Chondrocyte (in vitro differentiated cells): ENCODE measurements at regions not wholly inside any gene's neighbourhood (a gene's known extent, or its start where the extent isn't known, plus 50 kb on each side); places are given as distances from the start of the nearest gene placed in this dataset.
"Not testable (repeated sequence)": the region's sequence is repeated elsewhere in the genome, so short reads cannot be mapped to it uniquely, and the experiment has no call there.

Experiments used
- DNase-seq: peaks from one replicate; pipeline ENCODE4 v3.0.0; 2021; ENCODE audit warnings: mixed read lengths, low spot score
- H3K27ac Mint-ChIP-seq: one replicate; pipeline ENCODE4 v1.8.0; 2021; ENCODE audit warnings: mild to moderate bottlenecking, moderate library complexity, mixed read lengths; ENCODE audit not compliant: unreplicated experiment
- H3K27me3 Mint-ChIP-seq: 2 replicates; pipeline ENCODE4 v1.8.0; 2021; ENCODE audit warnings: low read depth, mixed read lengths
- H3K36me3 Mint-ChIP-seq: 2 replicates; pipeline ENCODE4 v1.8.0; 2021; ENCODE audit warnings: low read depth, mixed read lengths
- H3K4me1 Mint-ChIP-seq: 2 replicates; pipeline ENCODE4 v1.8.0; 2021; ENCODE audit warnings: low read depth, mild to moderate bottlenecking, mixed read lengths
- H3K4me3 Mint-ChIP-seq: one replicate; pipeline ENCODE4 v1.8.0; 2021; ENCODE audit warnings: mild to moderate bottlenecking, moderate library complexity, mixed read lengths; ENCODE audit not compliant: unreplicated experiment
- H3K9me3 Mint-ChIP-seq: 2 replicates; pipeline ENCODE4 v1.8.0; 2021; ENCODE audit warnings: low read depth, mixed read lengths
- TF ChIP-seq, protein P1 (sequence below): fragments of 200-600 bp; sonication (generic); IDR thresholded peaks from 2 replicates; pipeline ENCODE4 v1.5.0; 2021; ENCODE audit warnings: antibody characterized with exemption, mild to moderate bottlenecking, moderate library complexity

DNA sequence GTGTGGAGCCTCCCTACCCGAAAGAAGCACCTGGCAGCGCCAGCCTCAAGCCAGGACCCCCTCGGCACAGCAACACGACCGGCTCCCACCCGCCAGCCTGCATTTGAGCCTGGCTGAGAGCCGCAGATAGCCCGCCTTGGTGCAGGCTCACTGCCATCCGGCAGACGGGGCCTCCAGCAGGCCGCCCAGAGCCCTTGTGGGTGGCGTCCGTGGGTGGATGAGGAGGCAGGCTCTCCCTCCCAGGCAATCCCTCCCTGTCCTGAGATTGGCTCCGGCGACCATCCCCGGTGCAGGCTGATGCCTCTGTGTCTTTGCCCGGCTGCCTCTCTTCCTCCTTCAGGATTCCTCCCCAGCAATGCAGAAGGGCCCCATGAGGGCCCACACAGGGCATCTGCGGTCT is 1527.9 kb downstream of the BRD1 start:
- Mint-ChIP-seq H3K9me3 (no peaks in the 10 kb centered on the region), H3K27ac (no peak overlapping the region), H3K27me3 (peaks cover 23% of the 10 kb centered on the region), H3K36me3 (no peaks in the 10 kb centered on the region), H3K4me3 (no peak overlapping the region), H3K4me1 (no peaks in the 10 kb centered on the region)
- no peak for DNase-seq
- TF ChIP-seq, protein P1, sequence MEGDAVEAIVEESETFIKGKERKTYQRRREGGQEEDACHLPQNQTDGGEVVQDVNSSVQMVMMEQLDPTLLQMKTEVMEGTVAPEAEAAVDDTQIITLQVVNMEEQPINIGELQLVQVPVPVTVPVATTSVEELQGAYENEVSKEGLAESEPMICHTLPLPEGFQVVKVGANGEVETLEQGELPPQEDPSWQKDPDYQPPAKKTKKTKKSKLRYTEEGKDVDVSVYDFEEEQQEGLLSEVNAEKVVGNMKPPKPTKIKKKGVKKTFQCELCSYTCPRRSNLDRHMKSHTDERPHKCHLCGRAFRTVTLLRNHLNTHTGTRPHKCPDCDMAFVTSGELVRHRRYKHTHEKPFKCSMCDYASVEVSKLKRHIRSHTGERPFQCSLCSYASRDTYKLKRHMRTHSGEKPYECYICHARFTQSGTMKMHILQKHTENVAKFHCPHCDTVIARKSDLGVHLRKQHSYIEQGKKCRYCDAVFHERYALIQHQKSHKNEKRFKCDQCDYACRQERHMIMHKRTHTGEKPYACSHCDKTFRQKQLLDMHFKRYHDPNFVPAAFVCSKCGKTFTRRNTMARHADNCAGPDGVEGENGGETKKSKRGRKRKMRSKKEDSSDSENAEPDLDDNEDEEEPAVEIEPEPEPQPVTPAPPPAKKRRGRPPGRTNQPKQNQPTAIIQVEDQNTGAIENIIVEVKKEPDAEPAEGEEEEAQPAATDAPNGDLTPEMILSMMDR: no peak

DNA sequence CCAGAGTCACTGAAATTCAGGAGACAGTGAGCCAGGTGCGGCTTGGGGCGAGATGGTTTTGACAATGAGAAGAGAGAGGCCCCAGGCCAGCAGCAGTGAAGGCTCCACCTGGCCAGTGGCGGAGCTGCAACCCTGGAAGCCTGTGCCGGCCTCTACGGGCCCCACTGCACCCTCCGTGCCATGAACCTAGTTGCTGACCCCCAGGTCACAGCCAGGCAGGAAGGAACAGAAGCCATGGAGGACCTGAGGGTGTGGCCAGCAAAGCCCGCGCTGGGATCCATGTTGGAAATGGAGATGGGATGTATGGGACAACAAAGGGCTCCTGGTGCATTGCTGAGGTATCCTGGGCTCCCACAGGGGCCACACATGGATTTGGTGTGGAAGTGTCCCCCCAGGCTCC is 1528.5 kb downstream of the BRD1 start:
- H3K36me3 Mint-ChIP-seq: no peaks in the 10 kb centered on the region
- no peaks in the 10 kb centered on the region for H3K9me3 Mint-ChIP-seq
- TF ChIP-seq, protein P1: no peak
- no peak overlapping the region for H3K27ac Mint-ChIP-seq
- DNase-seq: no peak
- H3K4me1 Mint-ChIP-seq: no peaks in the 10 kb centered on the region
- peaks cover 24% of the 10 kb centered on the region for H3K27me3 Mint-ChIP-seq
- no peak overlapping the region for H3K4me3 Mint-ChIP-seq

DNA sequence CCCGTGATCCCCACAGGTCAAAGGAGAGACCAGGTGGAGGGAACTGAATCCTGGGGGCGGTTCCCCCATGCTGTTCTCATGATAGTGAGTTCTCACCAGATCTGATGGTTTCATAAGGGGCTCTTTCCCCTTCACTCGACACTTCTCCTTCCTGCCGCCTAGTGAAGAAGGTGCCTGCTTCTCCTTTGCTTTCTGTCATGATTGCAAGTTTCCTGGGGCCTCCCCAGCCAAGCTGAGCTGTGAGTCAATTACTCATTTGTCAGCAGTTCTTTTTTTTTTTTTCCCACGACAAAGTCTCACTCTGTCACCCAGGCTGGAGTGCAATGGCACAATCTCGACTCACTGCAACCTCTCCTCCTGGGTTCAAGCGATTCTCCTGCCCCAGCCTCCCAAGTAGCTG is 1530.4 kb downstream of the BRD1 start:
- TF ChIP-seq, protein P1: no peak
- peaks cover 25% of the 10 kb centered on the region for H3K27me3 Mint-ChIP-seq
- no peak overlapping the region for H3K27ac Mint-ChIP-seq

DNA sequence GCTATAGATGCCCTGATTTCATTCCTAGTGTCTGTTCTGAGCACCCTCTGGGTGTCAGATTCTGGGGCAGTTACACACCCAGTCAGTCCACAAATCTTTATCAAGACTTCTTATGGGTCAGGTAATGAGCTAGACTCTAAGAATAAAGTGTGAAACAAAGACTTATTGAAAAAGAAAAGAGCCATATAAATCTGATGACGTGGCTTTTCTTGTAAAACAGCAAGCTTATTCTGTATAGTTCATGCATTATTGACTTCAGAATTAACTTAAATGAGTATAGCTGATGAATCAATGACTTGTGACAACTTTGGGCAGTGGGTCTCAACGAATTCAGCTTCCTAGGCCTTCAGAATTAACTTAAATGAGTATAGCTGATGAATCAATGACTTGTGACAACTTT is 1527.5 kb downstream of the TBC1D22A start:
- DNase-seq, H3K4me3 Mint-ChIP-seq, H3K4me1 Mint-ChIP-seq, H3K27ac Mint-ChIP-seq, H3K36me3 Mint-ChIP-seq: not testable (repeated sequence)
- Mint-ChIP-seq H3K27me3 (peaks cover 25% of the 10 kb centered on the region), H3K9me3 (peaks cover 13% of the 10 kb centered on the region)

More for the DNA sequence above, 1530.4 kb downstream of the BRD1 start:
- Mint-ChIP-seq H3K4me3 (no peak overlapping the region), H3K4me1 (no peaks in the 10 kb centered on the region), H3K36me3 (no peaks in the 10 kb centered on the region), H3K9me3 (peaks cover 4% of the 10 kb centered on the region)
- DNase-seq: no peak

DNA sequence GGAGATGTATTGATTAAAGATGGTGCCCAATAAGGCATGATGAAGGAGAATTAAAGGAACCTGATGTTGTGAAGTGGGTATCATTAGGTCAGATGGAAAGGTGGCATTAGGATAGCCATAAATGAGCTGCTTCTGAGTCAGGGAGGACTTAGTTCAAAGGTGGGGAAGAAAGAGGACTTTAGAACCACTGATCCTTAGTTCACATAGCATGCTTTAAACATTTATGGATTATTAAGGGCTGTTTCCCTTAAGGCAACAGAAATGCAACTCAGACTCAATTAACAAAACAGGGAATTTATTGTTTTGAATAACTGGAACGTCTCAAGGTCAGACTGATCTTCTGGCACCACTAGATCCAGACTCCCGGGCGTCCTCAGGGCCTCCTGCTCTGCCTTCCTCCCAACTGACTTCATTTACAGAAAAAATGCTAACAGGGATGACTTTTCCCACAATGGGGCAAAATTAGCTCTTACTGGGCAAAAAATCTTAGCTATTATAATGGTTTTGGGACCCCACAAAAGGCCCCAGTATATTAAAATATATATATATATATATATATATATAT is 1526.0 kb downstream of the TBC1D22A start:
- peaks cover 20% of the 10 kb centered on the region for H3K27me3 Mint-ChIP-seq
- no peak for DNase-seq
- H3K4me3 Mint-ChIP-seq: no peak overlapping the region
- no peak overlapping the region for H3K27ac Mint-ChIP-seq
- peaks cover 15% of the 10 kb centered on the region for H3K9me3 Mint-ChIP-seq
- no peaks in the 10 kb centered on the region for H3K36me3 Mint-ChIP-seq
- H3K4me1 Mint-ChIP-seq: no peaks in the 10 kb centered on the region
- TF ChIP-seq, protein P1: no peak

DNA sequence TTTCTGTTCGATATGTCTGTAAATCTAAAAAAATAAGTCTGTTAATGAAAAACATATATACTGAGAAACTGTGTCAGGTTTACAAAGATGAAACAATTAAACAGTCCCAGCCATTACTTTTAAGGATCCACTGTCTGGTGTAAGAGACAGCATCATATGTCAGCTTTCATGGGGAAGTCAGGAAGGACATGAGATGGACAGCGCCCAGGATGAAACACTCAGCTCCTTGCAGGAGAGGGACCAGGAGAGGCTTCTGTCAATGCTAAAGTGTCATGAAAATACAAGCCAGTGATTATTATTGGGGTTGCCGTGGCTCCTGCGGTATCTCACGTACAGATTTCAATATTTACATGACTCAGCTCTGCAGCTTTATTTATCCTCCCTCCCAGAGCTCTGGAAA is 1524.6 kb downstream of the TBC1D22A start:
- H3K4me3 Mint-ChIP-seq: no peak overlapping the region
- TF ChIP-seq, protein P1: no peak
- DNase-seq: no peak
- no peak overlapping the region for H3K27ac Mint-ChIP-seq
- H3K9me3 Mint-ChIP-seq: peaks cover 8% of the 10 kb centered on the region
- no peaks in the 10 kb centered on the region for H3K36me3 Mint-ChIP-seq
- no peaks in the 10 kb centered on the region for H3K4me1 Mint-ChIP-seq
- H3K27me3 Mint-ChIP-seq: peaks cover 18% of the 10 kb centered on the region
